HG02623 (cell line): ENCODE measurements at regions not wholly inside any gene's neighbourhood (a gene's known extent, or its start where the extent isn't known, plus 50 kb on each side); places are given as distances from the start of the nearest gene placed in this dataset.

Experiments used
- ATAC-seq: cut with Tn5 transposase; IDR thresholded peaks from one replicate; pipeline ENCODE4 v1.9.1; 2021; ENCODE audit warnings: moderate library complexity; ENCODE audit not compliant: unreplicated experiment

GRCh38 chr4:54793856-54794422 is 136.2 kb downstream of the KIT start:
- ATAC-seq, result no peak
